Pancreas (tissue), 10 donors: ENCODE measurements at regions not wholly inside any gene's neighbourhood (a gene's known extent, or its start where the extent isn't known, plus 50 kb on each side); places are given as distances from the start of the nearest gene placed in this dataset.
A peak's percentile ranks its signal among the peaks of the same experiment; 100 is the strongest.

Experiments used
- ATAC-seq, 4 donors: fragments of 200-7000 bp; cut with Tn5 transposase; one replicate each; pipeline versions ENCODE4 v1.8.0 to v1.9.1; 2020; ENCODE audit warnings: mild to moderate bottlenecking in 4 of 4, moderate library complexity in 4 of 4
- DNase-seq, 6 donors: peaks; one replicate each; pipeline ENCODE4 v3.0.0-alpha.2; 2020
- FAIRE-seq: peaks from 2 replicates; lab custom pipeline; 2012; peaks lifted over from hg19 to GRCh38; lab: Jason Lieb, UNC
- H3K27ac ChIP-seq, 4 donors: fragments of 200-600 bp; sonication (generic); 1 replicate in 3 of 4; 2 replicates in 1 of 4; pipeline versions ENCODE4 v1.5.0 to v1.8.0; 2020
- H3K27me3 ChIP-seq, 4 donors: fragments of 200-600 bp; one replicate each; pipeline ENCODE4 v1.8.0; 2021
- H3K36me3 ChIP-seq, 3 donors: fragments of 200-600 bp; sonication (generic) in 1 of 3; one replicate each; pipeline versions ENCODE4 v1.5.0 to v1.8.0; 2020 to 2021
- H3K4me1 ChIP-seq, 3 donors: fragments of 200-600 bp; one replicate each; pipeline ENCODE4 v1.8.0; 2021
- H3K4me3 ChIP-seq, 4 donors: fragments of 200-600 bp; sonication (generic) in 2 of 4; one replicate each; pipeline versions ENCODE4 v1.5.0 to v1.8.0; 2020 to 2021
- H3K9me3 ChIP-seq, 4 donors: fragments of 200-600 bp; one replicate each; pipeline ENCODE4 v1.8.0; 2021
- WGBS, 2 donors: extraction: QIAGEN DNeasy Blood & Tissue Kit; methylation state at CpG; one replicate each; pipeline ENCODE4 v1.1.7; 2013; 5-methylcytosine and 5-hydroxymethylcytosine counted together
- intact Hi-C, 3 donors: fragments of 100-400 bp; cut with DNase I; formaldehyde crosslinking; loops; one replicate each; pipeline versions ENCODE4 v1.11.1 to v1.14.2; 2022
- TF ChIP-seq, protein P1 (sequence below), 4 donors: fragments of 200-600 bp; sonication (generic) in 3 of 4; IDR thresholded peaks; one replicate each; pipeline versions ENCODE4 v1.5.0 to v1.8.0; 2021; ENCODE audit warnings: antibody characterized with exemption in 4 of 4
- donor health status: healthy with polysubstance abuse.
- donor health status: DM: no; HTN: no; CAD: no; lungs with moderate emphysema.
- donor health status: DM: no; HTN: no; CAD: no.
- donor health status: control.
- donor health status: control.
- donor health status: Bipolar disorder and iron deficiency.
- donor health status: DM: yes; HTN: yes; CAD: no.
- donor health status: DM: no; HTN: no; CAD: no.
- donor health status: DM: no; HTN: no; CAD: no.
- donor health status: DM: yes; HTN: yes; CAD: no.

DNA sequence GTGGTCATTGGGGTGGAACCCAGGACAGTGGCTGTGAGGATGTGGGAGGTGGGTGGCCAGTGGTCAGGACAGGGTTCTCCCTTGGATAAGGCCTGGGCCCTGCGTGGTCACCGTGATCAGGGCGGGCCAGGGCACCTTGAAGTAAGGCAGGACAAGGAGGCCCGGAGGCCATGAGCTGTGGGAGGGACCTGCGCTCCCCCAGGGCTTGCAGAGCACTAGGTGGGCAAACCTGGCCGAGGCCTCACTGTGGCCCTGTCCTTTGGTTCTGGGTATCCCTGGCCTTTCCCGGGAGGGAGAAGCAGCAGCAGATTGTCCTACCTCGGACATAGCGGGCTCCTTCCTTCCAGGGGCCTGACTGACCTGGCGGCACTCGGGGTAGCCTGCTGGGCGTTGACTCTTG lies 144.8 kb upstream of the RET start:
- no peak for FAIRE-seq
- Histone ChIP-seq H3K4me3 (no peak overlapping the region), H3K27ac (no peak overlapping the region), H3K27me3 (peaks cover 0 to 11% (median 2%) of the 10 kb centered on the region in 4 donors), H3K9me3 (no peaks in the 10 kb centered on the region), H3K36me3 (no peaks in the 10 kb centered on the region), H3K4me1 (peaks cover 0 to 5% (median 0%) of the 10 kb centered on the region in 3 donors)
- DNase-seq = no peak
- no peak for ATAC-seq
- 88 to 90% methylated on average over 9 to 12 of the region's 12 CpGs for WGBS, 2 donors
- TF ChIP-seq, protein P1, sequence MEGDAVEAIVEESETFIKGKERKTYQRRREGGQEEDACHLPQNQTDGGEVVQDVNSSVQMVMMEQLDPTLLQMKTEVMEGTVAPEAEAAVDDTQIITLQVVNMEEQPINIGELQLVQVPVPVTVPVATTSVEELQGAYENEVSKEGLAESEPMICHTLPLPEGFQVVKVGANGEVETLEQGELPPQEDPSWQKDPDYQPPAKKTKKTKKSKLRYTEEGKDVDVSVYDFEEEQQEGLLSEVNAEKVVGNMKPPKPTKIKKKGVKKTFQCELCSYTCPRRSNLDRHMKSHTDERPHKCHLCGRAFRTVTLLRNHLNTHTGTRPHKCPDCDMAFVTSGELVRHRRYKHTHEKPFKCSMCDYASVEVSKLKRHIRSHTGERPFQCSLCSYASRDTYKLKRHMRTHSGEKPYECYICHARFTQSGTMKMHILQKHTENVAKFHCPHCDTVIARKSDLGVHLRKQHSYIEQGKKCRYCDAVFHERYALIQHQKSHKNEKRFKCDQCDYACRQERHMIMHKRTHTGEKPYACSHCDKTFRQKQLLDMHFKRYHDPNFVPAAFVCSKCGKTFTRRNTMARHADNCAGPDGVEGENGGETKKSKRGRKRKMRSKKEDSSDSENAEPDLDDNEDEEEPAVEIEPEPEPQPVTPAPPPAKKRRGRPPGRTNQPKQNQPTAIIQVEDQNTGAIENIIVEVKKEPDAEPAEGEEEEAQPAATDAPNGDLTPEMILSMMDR (IDR thresholded peaks at IDR 0.05) = no peak
- intact Hi-C loops = no loop called here

DNA sequence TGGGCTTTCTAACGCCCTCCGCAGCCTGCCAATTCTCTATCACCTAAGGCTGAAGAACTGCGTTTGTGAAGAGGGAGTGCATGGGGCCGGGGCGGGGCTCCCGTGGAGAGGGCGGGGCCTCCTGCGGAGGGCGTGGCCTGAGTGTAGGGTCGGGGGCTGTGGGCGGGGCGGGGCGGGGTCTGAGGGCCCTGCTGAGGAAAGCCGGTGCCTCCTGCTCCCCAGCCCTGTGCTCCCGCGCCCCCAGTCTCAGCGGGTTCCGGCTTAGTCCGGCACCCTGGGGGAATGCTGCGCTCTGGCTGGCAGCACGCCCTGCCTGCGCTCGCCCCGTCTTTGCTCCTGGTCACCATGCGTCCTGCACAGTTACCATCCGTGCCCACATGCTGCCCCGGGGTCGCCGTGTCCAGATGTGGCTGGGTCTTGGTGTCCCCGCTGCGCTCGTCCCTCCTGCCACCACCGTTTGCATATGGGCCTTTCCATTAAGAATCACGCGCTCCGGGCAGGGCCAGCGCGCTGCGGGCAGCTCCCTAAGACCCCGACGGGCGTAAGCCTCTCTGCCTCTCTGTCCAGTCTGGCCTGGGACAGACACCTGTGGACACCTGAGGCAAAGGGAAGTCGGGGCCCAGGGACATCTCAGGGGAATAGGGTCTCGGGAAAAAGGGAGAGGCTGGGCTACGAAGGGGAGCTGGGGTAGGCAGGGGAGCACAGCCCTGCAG lies 144.0 kb upstream of the RET start:
- no peaks in the 10 kb centered on the region for H3K36me3 ChIP-seq
- DNase-seq (peak in 2 of 6 donors; percentile 31 to 55), FAIRE-seq (no peak), ATAC-seq (peak; percentile 25 to 69 (median 44))
- intact Hi-C loops = no loop called here
- peak overlapping the region in 2 of 4 donors; percentile 11 to 32 for H3K4me3 ChIP-seq
- no peaks in the 10 kb centered on the region for H3K9me3 ChIP-seq
- H3K27me3 ChIP-seq = peaks cover 0 to 11% (median 2%) of the 10 kb centered on the region in 4 donors
- TF ChIP-seq, protein P1 (IDR thresholded peaks at IDR 0.05) = no peak
- H3K27ac ChIP-seq = no peak overlapping the region
- H3K4me1 ChIP-seq = peaks cover 0 to 5% (median 0%) of the 10 kb centered on the region in 3 donors
- 7 to 8% methylated on average over 43 to 45 of the region's 45 CpGs for WGBS, 2 donors

DNA sequence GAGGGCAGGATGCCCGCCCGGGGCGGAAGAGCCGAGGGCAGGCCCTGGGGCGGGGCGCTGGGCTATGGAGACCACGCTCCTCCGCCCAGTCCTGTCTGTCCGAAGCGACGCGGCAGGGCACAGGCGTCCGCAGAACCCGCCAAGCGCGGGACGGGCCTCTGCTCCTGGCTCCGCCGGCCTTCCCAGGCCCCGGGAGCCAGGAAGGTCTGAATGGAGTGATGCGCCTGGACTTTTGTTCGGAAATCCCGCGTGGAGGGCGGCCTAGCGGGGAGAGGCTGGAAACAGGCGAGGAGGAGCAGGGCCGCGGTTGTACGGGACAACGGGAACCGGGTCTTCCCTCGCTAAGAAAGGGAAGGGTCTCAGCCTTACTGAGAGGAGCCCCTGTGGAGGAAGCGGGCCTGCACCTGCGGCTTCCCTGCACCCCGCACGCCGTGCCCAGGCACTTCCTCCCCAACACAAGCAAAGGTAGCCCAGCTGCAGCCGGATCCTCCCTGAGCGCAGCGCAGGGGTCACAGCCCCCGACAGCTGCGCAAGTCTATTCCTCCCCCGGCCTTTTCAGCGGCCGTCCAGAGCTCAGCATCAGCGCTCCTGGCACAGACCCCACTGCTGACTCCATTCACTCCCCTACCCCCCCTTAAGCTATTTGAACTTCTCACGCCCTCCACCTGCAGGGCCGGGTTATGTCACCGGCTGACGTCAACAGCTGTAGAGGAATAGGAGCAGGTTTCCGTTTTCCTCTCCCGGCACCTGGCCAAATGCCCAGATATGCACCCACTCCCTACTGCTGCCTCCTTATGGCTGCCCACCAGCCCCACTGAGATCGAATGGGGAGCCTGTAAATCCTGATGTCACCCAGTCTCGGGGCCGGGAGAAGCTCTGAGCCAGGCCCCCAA lies 143.2 kb upstream of the RET start:
- Histone ChIP-seq H3K27ac (no peak overlapping the region), H3K27me3 (peaks cover 0 to 11% (median 2%) of the 10 kb centered on the region in 4 donors), H3K9me3 (no peaks in the 10 kb centered on the region), H3K4me1 (peaks cover 0 to 5% (median 0%) of the 10 kb centered on the region in 3 donors), H3K4me3 (peak overlapping the region in 2 of 4 donors; percentile 11 to 32), H3K36me3 (no peaks in the 10 kb centered on the region)
- FAIRE-seq (no peak), ATAC-seq (peak; percentile 69 to 81 (median 72)), DNase-seq (peak in 4 of 6 donors; percentile 44 to 59 (median 55))
- TF ChIP-seq, protein P1 (IDR thresholded peaks at IDR 0.05) = no peak
- intact Hi-C loops = no loop called here
- 17 to 20% methylated on average over 51 to 57 of the region's 57 CpGs for WGBS, 2 donors

DNA sequence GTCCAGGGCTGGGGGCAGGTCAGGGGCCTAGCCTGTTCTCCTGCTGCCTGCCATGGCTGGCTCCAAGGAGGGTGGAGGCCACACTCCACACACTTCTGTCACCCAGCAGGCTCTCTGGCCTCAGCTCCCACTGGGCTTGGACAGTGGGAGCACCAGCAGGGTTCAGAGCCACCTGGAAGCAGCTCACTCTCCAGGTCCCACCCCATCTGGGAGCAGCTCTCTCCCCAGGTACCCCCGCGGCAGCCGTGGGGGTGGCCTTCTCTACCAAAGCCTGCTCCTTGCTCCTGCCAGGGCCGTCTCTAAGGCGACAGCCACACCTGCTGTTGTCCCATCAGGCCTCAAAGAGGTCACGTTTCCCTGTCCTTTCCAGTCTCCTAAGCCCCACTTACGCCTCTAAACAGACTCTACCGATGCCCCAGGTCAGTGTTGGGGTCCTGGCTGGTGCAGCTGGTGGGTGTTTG lies 142.5 kb upstream of the RET start:
- intact Hi-C loops = no loop called here
- FAIRE-seq = no peak
- 76% methylated on average over 8 of the region's 8 CpGs for WGBS, 2 donors
- Histone ChIP-seq H3K4me3 (no peak overlapping the region), H3K36me3 (no peaks in the 10 kb centered on the region), H3K27ac (no peak overlapping the region), H3K27me3 (peaks cover 0 to 11% (median 2%) of the 10 kb centered on the region in 4 donors), H3K9me3 (no peaks in the 10 kb centered on the region), H3K4me1 (peaks cover 0 to 5% (median 0%) of the 10 kb centered on the region in 3 donors)
- TF ChIP-seq, protein P1 (IDR thresholded peaks at IDR 0.05) = no peak
- peak in 2 of 4 donors; percentile 13 to 14 for ATAC-seq
- no peak for DNase-seq
